Neuron (in vitro differentiated cells): ENCODE measurements at regions not wholly inside any gene's neighbourhood (a gene's known extent, or its start where the extent isn't known, plus 50 kb on each side); places are given as distances from the start of the nearest gene placed in this dataset.

Source experiments
- H2AFZ ChIP-seq: one replicate; pipeline ENCODE4 v1.6.1; 2013; ENCODE audit warnings: low read depth, mild to moderate bottlenecking, inconsistent platforms, low read length, moderate library complexity
- H3K27me3 ChIP-seq: one replicate; pipeline ENCODE4 v1.6.1; 2013; ENCODE audit warnings: low read length; ENCODE audit not compliant: insufficient read depth
- H3K36me3 ChIP-seq: one replicate; pipeline ENCODE4 v1.6.1; 2013; ENCODE audit warnings: low read length; ENCODE audit not compliant: insufficient read depth
- H3K4me1 ChIP-seq: one replicate; pipeline ENCODE4 v1.6.1; 2013; ENCODE audit warnings: low read length; ENCODE audit not compliant: insufficient read depth
- H3K4me3 ChIP-seq: 2 replicates; pipeline ENCODE4 v1.5.1; 2013; ENCODE audit warnings: mild to moderate bottlenecking, low read length, moderate library complexity
- H3K9me3 ChIP-seq: one replicate; pipeline ENCODE4 v1.6.1; 2013; ENCODE audit warnings: low read length

GRCh38 chr2:205937211-205937610 lies 148.8 kb downstream of the INO80D start:
- no peak overlapping the region for H3K4me3 ChIP-seq
- H3K36me3 ChIP-seq: no peaks in the 10 kb centered on the region
- H2AFZ ChIP-seq: no peak overlapping the region
- no peaks in the 10 kb centered on the region for H3K27me3 ChIP-seq
- peaks cover 3% of the 10 kb centered on the region for H3K9me3 ChIP-seq
- H3K4me1 ChIP-seq: peaks cover 42% of the 10 kb centered on the region

GRCh38 chr2:205936446-205936845 lies 149.5 kb downstream of the INO80D start:
- H3K4me1 ChIP-seq: peaks cover 42% of the 10 kb centered on the region
- no peak overlapping the region for H3K4me3 ChIP-seq
- H3K9me3 ChIP-seq: no peaks in the 10 kb centered on the region
- no peaks in the 10 kb centered on the region for H3K36me3 ChIP-seq
- no peaks in the 10 kb centered on the region for H3K27me3 ChIP-seq
- H2AFZ ChIP-seq: peak overlapping the region; percentile 12

- Histone ChIP-seq H3K27me3 (no peaks in the 10 kb centered on the region), H3K9me3 (no peaks in the 10 kb centered on the region), H3K4me1 (peaks cover 44% of the 10 kb centered on the region), H3K36me3 (no peaks in the 10 kb centered on the region), H2AFZ (no peak overlapping the region), H3K4me3 (no peak overlapping the region)
Observed at GRCh38 chr2:205934443-205934842, 151.5 kb downstream of the INO80D start.

GRCh38 chr2:205932861-205933260 lies 153.1 kb downstream of the INO80D start:
- H3K36me3 ChIP-seq: no peaks in the 10 kb centered on the region
- H3K9me3 ChIP-seq: no peaks in the 10 kb centered on the region
- no peak overlapping the region for H2AFZ ChIP-seq
- peaks cover 32% of the 10 kb centered on the region for H3K4me1 ChIP-seq
- no peaks in the 10 kb centered on the region for H3K27me3 ChIP-seq
- no peak overlapping the region for H3K4me3 ChIP-seq

GRCh38 chr2:205931388-205931787 lies 154.6 kb downstream of the INO80D start:
- H3K4me3 ChIP-seq: no peak overlapping the region
- no peaks in the 10 kb centered on the region for H3K9me3 ChIP-seq
- peaks cover 26% of the 10 kb centered on the region for H3K4me1 ChIP-seq
- H3K36me3 ChIP-seq: no peaks in the 10 kb centered on the region
- H2AFZ ChIP-seq: no peak overlapping the region
- no peaks in the 10 kb centered on the region for H3K27me3 ChIP-seq

GRCh38 chr2:205930209-205930608 lies 155.8 kb downstream of the INO80D start:
- no peak overlapping the region for H2AFZ ChIP-seq

GRCh38 chr2:205929246-205929942 lies 156.6 kb downstream of the INO80D start:
- H3K4me1 ChIP-seq: peaks cover 20% of the 10 kb centered on the region
- H3K9me3 ChIP-seq: no peaks in the 10 kb centered on the region
- peaks cover 2% of the 10 kb centered on the region for H3K27me3 ChIP-seq
- H3K36me3 ChIP-seq: no peaks in the 10 kb centered on the region
- no peak overlapping the region for H2AFZ ChIP-seq
- H3K4me3 ChIP-seq: no peak overlapping the region

More at GRCh38 chr2:205930209-205930608, 155.8 kb downstream of the INO80D start:
- no peak overlapping the region for H3K4me3 ChIP-seq
- peaks cover 2% of the 10 kb centered on the region for H3K27me3 ChIP-seq
- H3K4me1 ChIP-seq: peaks cover 20% of the 10 kb centered on the region
- no peaks in the 10 kb centered on the region for H3K36me3 ChIP-seq
- no peaks in the 10 kb centered on the region for H3K9me3 ChIP-seq

- H3K27me3 ChIP-seq: peaks cover 2% of the 10 kb centered on the region
- H3K4me1 ChIP-seq: peaks cover 21% of the 10 kb centered on the region
- H3K4me3 ChIP-seq: peak overlapping the region; percentile 18
- H3K36me3 ChIP-seq: no peaks in the 10 kb centered on the region
- H3K9me3 ChIP-seq: no peaks in the 10 kb centered on the region
- peak overlapping the region; percentile 38 for H2AFZ ChIP-seq
Observed at GRCh38 chr2:205925373-205926337, 160.3 kb downstream of the INO80D start.

GRCh38 chr2:205924676-205925075 lies 161.3 kb downstream of the INO80D start:
- Histone ChIP-seq H3K4me3 (no peak overlapping the region), H3K9me3 (no peaks in the 10 kb centered on the region), H2AFZ (no peak overlapping the region), H3K36me3 (no peaks in the 10 kb centered on the region), H3K4me1 (peaks cover 18% of the 10 kb centered on the region), H3K27me3 (peaks cover 2% of the 10 kb centered on the region)

- no peak overlapping the region for H2AFZ ChIP-seq
- no peaks in the 10 kb centered on the region for H3K36me3 ChIP-seq
- H3K4me1 ChIP-seq: peaks cover 2% of the 10 kb centered on the region
- H3K27me3 ChIP-seq: no peaks in the 10 kb centered on the region
- no peaks in the 10 kb centered on the region for H3K9me3 ChIP-seq
- no peak overlapping the region for H3K4me3 ChIP-seq
Observed at GRCh38 chr2:205915130-205915524, 170.8 kb downstream of the INO80D start.

GRCh38 chr2:205914213-205915129 lies 171.5 kb downstream of the INO80D start:
- H3K9me3 ChIP-seq: no peaks in the 10 kb centered on the region
- H3K4me1 ChIP-seq: peaks cover 8% of the 10 kb centered on the region
- H3K27me3 ChIP-seq: no peaks in the 10 kb centered on the region
- no peak overlapping the region for H2AFZ ChIP-seq
- no peak overlapping the region for H3K4me3 ChIP-seq
- H3K36me3 ChIP-seq: no peaks in the 10 kb centered on the region

- Histone ChIP-seq H2AFZ (no peak overlapping the region), H3K27me3 (no peaks in the 10 kb centered on the region), H3K4me1 (peaks cover 10% of the 10 kb centered on the region), H3K36me3 (no peaks in the 10 kb centered on the region), H3K4me3 (no peak overlapping the region), H3K9me3 (no peaks in the 10 kb centered on the region)
Observed at GRCh38 chr2:205913668-205914067, 172.3 kb downstream of the INO80D start.
